ENCODE measurements at regions not wholly inside any gene's neighbourhood (a gene's known extent, or its start where the extent isn't known, plus 50 kb on each side); places are given as distances from the start of the nearest gene placed in this dataset.
"Not testable (repeated sequence)": the region's sequence is repeated elsewhere in the genome, so short reads cannot be mapped to it uniquely, and the experiment has no call there.

GRCh38 chr14:106185174-106185836 lies 658.9 kb downstream of the TMEM121 start:
- DNase-seq = not testable (repeated sequence)

GRCh38 chr14:106185837-106186233 lies 659.5 kb downstream of the TMEM121 start:
- peak; percentile 76 for DNase-seq

GRCh38 chr14:106187216-106187615 lies 660.8 kb downstream of the TMEM121 start:
- no peak for DNase-seq

- not testable (repeated sequence) for DNase-seq
Measured at GRCh38 chr14:106192701-106193100, 666.3 kb downstream of the TMEM121 start.

- peak; percentile 60 for DNase-seq
Measured at GRCh38 chr14:106196459-106196858, 670.1 kb downstream of the TMEM121 start.

GRCh38 chr14:106197264-106197663 lies 670.9 kb downstream of the TMEM121 start:
- DNase-seq = not testable (repeated sequence)

- DNase-seq = no peak
Measured at GRCh38 chr14:106199097-106199496, 672.7 kb downstream of the TMEM121 start.

- DNase-seq = no peak
Measured at GRCh38 chr14:106200541-106201315, 674.3 kb downstream of the TMEM121 start.

GRCh38 chr14:106201376-106201775 lies 675.0 kb downstream of the TMEM121 start:
- DNase-seq = no peak

GRCh38 chr14:106203438-106203837 lies 677.1 kb downstream of the TMEM121 start:
- no peak for DNase-seq

GRCh38 chr14:106204063-106204462 lies 677.7 kb downstream of the TMEM121 start:
- no peak for DNase-seq

GRCh38 chr14:106207316-106207715 lies 680.9 kb downstream of the TMEM121 start:
- DNase-seq = no peak

GRCh38 chr14:106208794-106209193 lies 682.4 kb downstream of the TMEM121 start:
- no peak for DNase-seq

- DNase-seq = peak; percentile 46
Measured at GRCh38 chr14:106209755-106210154, 683.4 kb downstream of the TMEM121 start.

GRCh38 chr14:106210650-106211049 lies 684.3 kb downstream of the TMEM121 start:
- DNase-seq = peak; percentile 23

GRCh38 chr14:106211334-106211900 lies 685.0 kb downstream of the TMEM121 start:
- no peak for DNase-seq

- DNase-seq = no peak
Measured at GRCh38 chr14:106215229-106215628, 688.8 kb downstream of the TMEM121 start.

GRCh38 chr14:106216679-106217078 lies 690.3 kb downstream of the TMEM121 start:
- no peak for DNase-seq

GRCh38 chr14:106218174-106218573 lies 691.8 kb downstream of the TMEM121 start:
- DNase-seq = no peak

- no peak for DNase-seq
Measured at GRCh38 chr14:106222311-106222710, 695.9 kb downstream of the TMEM121 start.

GRCh38 chr14:106222731-106223130 lies 696.3 kb downstream of the TMEM121 start:
- no peak for DNase-seq

GRCh38 chr14:106227793-106228192 lies 701.4 kb downstream of the TMEM121 start:
- no peak for DNase-seq

GRCh38 chr14:106228541-106229158 lies 702.3 kb downstream of the TMEM121 start:
- peak; percentile 57 for DNase-seq

- no peak for DNase-seq
Measured at GRCh38 chr14:106230071-106230470, 703.7 kb downstream of the TMEM121 start.
